MM.1S (cell line): ENCODE measurements at regions not wholly inside any gene's neighbourhood (a gene's known extent, or its start where the extent isn't known, plus 50 kb on each side); places are given as distances from the start of the nearest gene placed in this dataset.

Experiments used
- DNase-seq: peaks from one replicate; pipeline ENCODE4 v3.0.0-alpha.2; 2015
- H2AFZ ChIP-seq: fragments of 300-600 bp; sonication (generic); 2 replicates; pipeline ENCODE4 v1.6.0; 2016; ENCODE audit warnings: antibody characterized with exemption, low read length
- H3F3A ChIP-seq: fragments of 300-600 bp; sonication (generic); 2 replicates; pipeline ENCODE4 v1.6.1; 2016; ENCODE audit warnings: mild to moderate bottlenecking, antibody characterized with exemption, low read length, moderate library complexity, mixed read lengths; ENCODE audit not compliant: insufficient read depth
- H3K27ac ChIP-seq: fragments of 300-600 bp; sonication (generic); 2 replicates; pipeline ENCODE4 v1.5.1; 2016; ENCODE audit warnings: mild to moderate bottlenecking, low read length
- H3K27me3 ChIP-seq: fragments of 300-600 bp; sonication (generic); replicated peaks from 2 replicates; pipeline ENCODE4 v1.6.0; 2016; ENCODE audit warnings: low read length; ENCODE audit not compliant: insufficient read depth
- H3K36me3 ChIP-seq: fragments of 300-600 bp; sonication (generic); replicated peaks from 2 replicates; pipeline ENCODE4 v1.6.1; 2016; ENCODE audit warnings: mild to moderate bottlenecking, low read length, mixed read lengths; ENCODE audit not compliant: insufficient read depth
- H3K4me1 ChIP-seq: fragments of 300-600 bp; sonication (generic); 2 replicates; pipeline ENCODE4 v1.6.1; 2016; ENCODE audit warnings: low read length, mixed read lengths
- H3K4me2 ChIP-seq: fragments of 300-600 bp; sonication (generic); 2 replicates; pipeline ENCODE4 v1.6.0; 2016; ENCODE audit warnings: low read depth, low read length
- H3K4me3 ChIP-seq: fragments of 300-600 bp; sonication (generic); 2 replicates; pipeline ENCODE4 v1.5.1; 2016; ENCODE audit warnings: low read length, mixed read lengths
- H3K79me2 ChIP-seq: fragments of 300-600 bp; sonication (generic); 2 replicates; pipeline ENCODE4 v1.6.1; 2016; ENCODE audit warnings: mixed run types, low read length, mixed read lengths
- H3K9ac ChIP-seq: fragments of 300-600 bp; sonication (generic); 2 replicates; pipeline ENCODE4 v1.6.1; 2016; ENCODE audit warnings: low read length, mixed read lengths
- H3K9me2 ChIP-seq: fragments of 300-600 bp; sonication (generic); replicated peaks from 2 replicates; pipeline ENCODE4 v1.6.1; 2016; ENCODE audit warnings: mild to moderate bottlenecking, low read length, mixed read lengths; ENCODE audit not compliant: insufficient read depth
- H3K9me3 ChIP-seq: fragments of 300-600 bp; sonication (generic); replicated peaks from 2 replicates; pipeline ENCODE4 v1.6.1; 2016; ENCODE audit warnings: mild to moderate bottlenecking, low read length, mixed read lengths; ENCODE audit not compliant: insufficient read depth
- H4K20me1 ChIP-seq: fragments of 300-600 bp; sonication (generic); 2 replicates; pipeline ENCODE4 v1.6.1; 2016; ENCODE audit warnings: mild to moderate bottlenecking, low read length, moderate library complexity, mixed read lengths; ENCODE audit not compliant: insufficient read depth
- CTCF ChIP-seq: fragments of 300-600 bp; sonication (generic); IDR thresholded peaks from 2 replicates; pipeline ENCODE4 v1.5.1; 2016; ENCODE audit warnings: antibody characterized with exemption, low read length, mixed read lengths
- EZH2 ChIP-seq: fragments of 300-600 bp; sonication (generic); optimal IDR thresholded peaks from 2 replicates; pipeline ENCODE3; 2017; ENCODE audit warnings: low read depth, mild to moderate bottlenecking, antibody characterized with exemption, low read length, mixed read lengths
- EZH2phosphoT487 ChIP-seq: fragments of 300-600 bp; sonication (generic); IDR thresholded peaks from 2 replicates; pipeline ENCODE4 v1.6.1; 2018; ENCODE audit warnings: antibody characterized with exemption, low read length

GRCh38 chr3:147619921-147620560 lies 210.9 kb downstream of the ZIC1 start:
- no peaks in the 10 kb centered on the region for H3K79me2 ChIP-seq
- no peak overlapping the region for H3K27ac ChIP-seq
- no peak overlapping the region for H2AFZ ChIP-seq
- H3F3A ChIP-seq, result no peaks in the 10 kb centered on the region
- no peaks in the 10 kb centered on the region for H3K9me3 ChIP-seq
- no peak overlapping the region for H3K9ac ChIP-seq
- H3K4me1 ChIP-seq, result no peaks in the 10 kb centered on the region
- no peak for DNase-seq
- no peaks in the 10 kb centered on the region for H3K9me2 ChIP-seq
- H3K36me3 ChIP-seq, result no peaks in the 10 kb centered on the region
- no peaks in the 10 kb centered on the region for H4K20me1 ChIP-seq
- TF ChIP-seq EZH2phosphoT487 (no peak), CTCF (no peak), EZH2 (no peak)
- no peak overlapping the region for H3K4me3 ChIP-seq
- H3K4me2 ChIP-seq, result no peak overlapping the region
- no peaks in the 10 kb centered on the region for H3K27me3 ChIP-seq

GRCh38 chr3:147620906-147621305 lies 211.7 kb downstream of the ZIC1 start:
- H3F3A ChIP-seq, result no peaks in the 10 kb centered on the region
- no peak overlapping the region for H2AFZ ChIP-seq

GRCh38 chr3:147630921-147631415 lies 221.8 kb downstream of the ZIC1 start:
- H3K9me2 ChIP-seq, result no peaks in the 10 kb centered on the region
- no peaks in the 10 kb centered on the region for H3K36me3 ChIP-seq
- H3K27ac ChIP-seq, result no peak overlapping the region
- H3K4me3 ChIP-seq, result no peak overlapping the region
- no peak for DNase-seq
- no peaks in the 10 kb centered on the region for H3K79me2 ChIP-seq
- no peak overlapping the region for H2AFZ ChIP-seq
- no peak overlapping the region for H3K9ac ChIP-seq
- TF ChIP-seq EZH2phosphoT487 (no peak), CTCF (no peak), EZH2 (no peak)
- no peaks in the 10 kb centered on the region for H3K27me3 ChIP-seq
- H3F3A ChIP-seq, result no peaks in the 10 kb centered on the region
- no peaks in the 10 kb centered on the region for H3K4me1 ChIP-seq
- no peak overlapping the region for H3K4me2 ChIP-seq
- no peaks in the 10 kb centered on the region for H4K20me1 ChIP-seq
- H3K9me3 ChIP-seq, result no peaks in the 10 kb centered on the region

More at GRCh38 chr3:147620906-147621305, 211.7 kb downstream of the ZIC1 start:
- H4K20me1 ChIP-seq, result no peaks in the 10 kb centered on the region
- no peak for DNase-seq
- H3K9me3 ChIP-seq, result no peaks in the 10 kb centered on the region
- no peaks in the 10 kb centered on the region for H3K36me3 ChIP-seq
- no peaks in the 10 kb centered on the region for H3K4me1 ChIP-seq
- no peak overlapping the region for H3K27ac ChIP-seq
- TF ChIP-seq EZH2phosphoT487 (no peak), EZH2 (no peak), CTCF (no peak)
- no peak overlapping the region for H3K4me2 ChIP-seq
- H3K9me2 ChIP-seq, result no peaks in the 10 kb centered on the region
- H3K4me3 ChIP-seq, result no peak overlapping the region
- no peaks in the 10 kb centered on the region for H3K79me2 ChIP-seq
- H3K27me3 ChIP-seq, result no peaks in the 10 kb centered on the region
- H3K9ac ChIP-seq, result no peak overlapping the region
